ENCODE measurements at regions not wholly inside any gene's neighbourhood (a gene's known extent, or its start where the extent isn't known, plus 50 kb on each side); places are given as distances from the start of the nearest gene placed in this dataset.

DNA sequence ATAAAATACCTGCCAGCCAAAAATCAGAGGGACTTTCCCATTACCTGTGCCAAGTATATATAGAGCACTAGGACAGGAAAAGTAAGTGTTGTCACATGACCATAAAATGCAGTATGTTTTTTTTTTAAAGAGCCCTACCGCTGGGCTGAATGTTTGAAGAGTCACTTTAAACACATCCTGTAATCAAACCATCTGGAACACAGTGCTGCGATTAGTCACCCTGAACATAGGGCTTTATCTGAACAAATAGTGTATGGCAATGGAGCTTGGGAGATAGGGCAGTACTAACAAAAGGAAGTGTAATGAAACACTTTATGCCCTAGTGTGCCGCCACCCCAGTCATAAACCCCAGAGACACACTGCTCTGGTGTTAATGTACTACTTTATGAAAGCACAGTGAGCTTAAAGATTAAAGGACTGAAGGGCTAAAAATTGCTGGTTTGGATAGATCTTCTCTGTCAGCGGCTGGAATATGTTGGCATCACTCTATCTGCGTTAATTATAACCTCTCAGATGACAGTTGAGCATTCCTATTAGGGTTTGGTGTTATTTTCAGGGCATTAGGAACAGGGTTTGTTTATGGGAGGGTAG is 90.4 kb downstream of the ZNF608 start (continued):
- TF ChIP-seq YY1 (IDR thresholded peaks at IDR 0.05; ENCODE audit: borderline replicate concordance in 1 of 3, control insufficient read depth in 1 of 3, extremely low read depth in 1 of 3, insufficient read depth in 3 of 3, insufficient read length in 1 of 3, insufficient replicate concordance in 2 of 3, low read depth in 1 of 3, low read length in 2 of 3), result peak in 1 of 3 experiments; percentile 8
- TF ChIP-seq MEIS2 (IDR thresholded peaks at IDR 0.05; ENCODE audit: partially characterized antibody), result peak; percentile 34
- no peak for TF ChIP-seq XRCC4 (IDR thresholded peaks at IDR 0.05; ENCODE audit: extremely low read depth, insufficient read depth, insufficient read length)
- TF ChIP-seq ZNF165 (CRISPR knock-in tag; IDR thresholded peaks at IDR 0.05; ENCODE audit: borderline replicate concordance), result no peak
- TF ChIP-seq GATAD2A (IDR thresholded peaks at IDR 0.05), result no peak
- TF ChIP-seq, protein P1, sequence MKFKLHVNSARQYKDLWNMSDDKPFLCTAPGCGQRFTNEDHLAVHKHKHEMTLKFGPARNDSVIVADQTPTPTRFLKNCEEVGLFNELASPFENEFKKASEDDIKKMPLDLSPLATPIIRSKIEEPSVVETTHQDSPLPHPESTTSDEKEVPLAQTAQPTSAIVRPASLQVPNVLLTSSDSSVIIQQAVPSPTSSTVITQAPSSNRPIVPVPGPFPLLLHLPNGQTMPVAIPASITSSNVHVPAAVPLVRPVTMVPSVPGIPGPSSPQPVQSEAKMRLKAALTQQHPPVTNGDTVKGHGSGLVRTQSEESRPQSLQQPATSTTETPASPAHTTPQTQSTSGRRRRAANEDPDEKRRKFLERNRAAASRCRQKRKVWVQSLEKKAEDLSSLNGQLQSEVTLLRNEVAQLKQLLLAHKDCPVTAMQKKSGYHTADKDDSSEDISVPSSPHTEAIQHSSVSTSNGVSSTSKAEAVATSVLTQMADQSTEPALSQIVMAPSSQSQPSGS (CRISPR knock-in tag; IDR thresholded peaks at IDR 0.05), result no peak
- TF ChIP-seq PRPF4 (IDR thresholded peaks at IDR 0.05; ENCODE audit: insufficient read depth, low read depth, low read length, poor library complexity, severe bottlenecking), result no peak
- no peak for TF ChIP-seq CHD1 (IDR thresholded peaks at IDR 0.05; ENCODE audit: low read length)
- TF ChIP-seq, protein P2, sequence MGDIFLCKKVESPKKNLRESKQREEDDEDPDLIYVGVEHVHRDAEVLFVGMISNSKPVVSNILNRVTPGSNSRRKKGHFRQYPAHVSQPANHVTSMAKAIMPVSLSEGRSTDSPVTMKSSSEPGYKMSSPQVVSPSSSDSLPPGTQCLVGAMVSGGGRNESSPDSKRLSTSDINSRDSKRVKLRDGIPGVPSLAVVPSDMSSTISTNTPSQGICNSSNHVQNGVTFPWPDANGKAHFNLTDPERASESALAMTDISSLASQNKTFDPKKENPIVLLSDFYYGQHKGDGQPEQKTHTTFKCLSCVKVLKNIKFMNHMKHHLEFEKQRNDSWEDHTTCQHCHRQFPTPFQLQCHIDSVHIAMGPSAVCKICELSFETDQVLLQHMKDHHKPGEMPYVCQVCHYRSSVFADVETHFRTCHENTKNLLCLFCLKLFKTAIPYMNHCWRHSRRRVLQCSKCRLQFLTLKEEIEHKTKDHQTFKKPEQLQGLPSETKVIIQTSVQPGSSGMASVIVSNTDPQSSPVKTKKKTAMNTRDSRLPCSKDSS (IDR thresholded peaks at IDR 0.05; ENCODE audit: low read depth, partially characterized antibody), result no peak
- TF ChIP-seq, protein P3, sequence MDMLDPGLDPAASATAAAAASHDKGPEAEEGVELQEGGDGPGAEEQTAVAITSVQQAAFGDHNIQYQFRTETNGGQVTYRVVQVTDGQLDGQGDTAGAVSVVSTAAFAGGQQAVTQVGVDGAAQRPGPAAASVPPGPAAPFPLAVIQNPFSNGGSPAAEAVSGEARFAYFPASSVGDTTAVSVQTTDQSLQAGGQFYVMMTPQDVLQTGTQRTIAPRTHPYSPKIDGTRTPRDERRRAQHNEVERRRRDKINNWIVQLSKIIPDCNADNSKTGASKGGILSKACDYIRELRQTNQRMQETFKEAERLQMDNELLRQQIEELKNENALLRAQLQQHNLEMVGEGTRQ (CRISPR knock-in tag; IDR thresholded peaks at IDR 0.05), result peak; percentile 66
- no peak for TF ChIP-seq ZNF146 (CRISPR knock-in tag; IDR thresholded peaks at IDR 0.05; ENCODE audit: unreplicated experiment)
- TF ChIP-seq, protein P4, sequence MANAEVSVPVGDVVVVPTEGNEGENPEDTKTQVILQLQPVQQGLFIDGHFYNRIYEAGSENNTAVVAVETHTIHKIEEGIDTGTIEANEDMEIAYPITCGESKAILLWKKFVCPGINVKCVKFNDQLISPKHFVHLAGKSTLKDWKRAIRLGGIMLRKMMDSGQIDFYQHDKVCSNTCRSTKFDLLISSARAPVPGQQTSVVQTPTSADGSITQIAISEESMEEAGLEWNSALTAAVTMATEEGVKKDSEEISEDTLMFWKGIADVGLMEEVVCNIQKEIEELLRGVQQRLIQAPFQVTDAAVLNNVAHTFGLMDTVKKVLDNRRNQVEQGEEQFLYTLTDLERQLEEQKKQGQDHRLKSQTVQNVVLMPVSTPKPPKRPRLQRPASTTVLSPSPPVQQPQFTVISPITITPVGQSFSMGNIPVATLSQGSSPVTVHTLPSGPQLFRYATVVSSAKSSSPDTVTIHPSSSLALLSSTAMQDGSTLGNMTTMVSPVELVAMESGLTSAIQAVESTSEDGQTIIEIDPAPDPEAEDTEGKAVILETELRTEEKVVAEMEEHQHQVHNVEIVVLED (CRISPR knock-in tag; IDR thresholded peaks at IDR 0.05), result no peak
- TF ChIP-seq HLTF (IDR thresholded peaks at IDR 0.05), result no peak
- peak; percentile 79 for TF ChIP-seq CC2D1A (IDR thresholded peaks at IDR 0.05)
- TF ChIP-seq, protein P5, sequence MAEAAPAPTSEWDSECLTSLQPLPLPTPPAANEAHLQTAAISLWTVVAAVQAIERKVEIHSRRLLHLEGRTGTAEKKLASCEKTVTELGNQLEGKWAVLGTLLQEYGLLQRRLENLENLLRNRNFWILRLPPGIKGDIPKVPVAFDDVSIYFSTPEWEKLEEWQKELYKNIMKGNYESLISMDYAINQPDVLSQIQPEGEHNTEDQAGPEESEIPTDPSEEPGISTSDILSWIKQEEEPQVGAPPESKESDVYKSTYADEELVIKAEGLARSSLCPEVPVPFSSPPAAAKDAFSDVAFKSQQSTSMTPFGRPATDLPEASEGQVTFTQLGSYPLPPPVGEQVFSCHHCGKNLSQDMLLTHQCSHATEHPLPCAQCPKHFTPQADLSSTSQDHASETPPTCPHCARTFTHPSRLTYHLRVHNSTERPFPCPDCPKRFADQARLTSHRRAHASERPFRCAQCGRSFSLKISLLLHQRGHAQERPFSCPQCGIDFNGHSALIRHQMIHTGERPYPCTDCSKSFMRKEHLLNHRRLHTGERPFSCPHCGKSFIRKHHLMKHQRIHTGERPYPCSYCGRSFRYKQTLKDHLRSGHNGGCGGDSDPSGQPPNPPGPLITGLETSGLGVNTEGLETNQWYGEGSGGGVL (CRISPR knock-in tag; IDR thresholded peaks at IDR 0.05), result no peak
- TF ChIP-seq, protein P6, sequence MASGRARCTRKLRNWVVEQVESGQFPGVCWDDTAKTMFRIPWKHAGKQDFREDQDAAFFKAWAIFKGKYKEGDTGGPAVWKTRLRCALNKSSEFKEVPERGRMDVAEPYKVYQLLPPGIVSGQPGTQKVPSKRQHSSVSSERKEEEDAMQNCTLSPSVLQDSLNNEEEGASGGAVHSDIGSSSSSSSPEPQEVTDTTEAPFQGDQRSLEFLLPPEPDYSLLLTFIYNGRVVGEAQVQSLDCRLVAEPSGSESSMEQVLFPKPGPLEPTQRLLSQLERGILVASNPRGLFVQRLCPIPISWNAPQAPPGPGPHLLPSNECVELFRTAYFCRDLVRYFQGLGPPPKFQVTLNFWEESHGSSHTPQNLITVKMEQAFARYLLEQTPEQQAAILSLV (tag; IDR thresholded peaks at IDR 0.05), result no peak
- no peak for TF ChIP-seq ZFPM2 (CRISPR knock-in tag; IDR thresholded peaks at IDR 0.05)
- TF ChIP-seq SNIP1 (IDR thresholded peaks at IDR 0.05; ENCODE audit: low read depth), result no peak
- peak; percentile 83 for TF ChIP-seq GATA2 (CRISPR knock-in tag; IDR thresholded peaks at IDR 0.05)

Measured in K562 (cell line).